IMR-90 (cell line): ENCODE measurements at regions not wholly inside any gene's neighbourhood (a gene's known extent, or its start where the extent isn't known, plus 50 kb on each side); places are given as distances from the start of the nearest gene placed in this dataset.

ENCODE experiments used
- BHLHE40 ChIP-seq: fragments of 150-350 bp; IDR thresholded peaks from 2 replicates; pipeline ENCODE4 v1.6.1; 2016; ENCODE audit warnings: mild to moderate bottlenecking, low read depth, low read length
- CEBPB ChIP-seq: IDR thresholded peaks from 2 replicates; pipeline ENCODE4 v1.6.1; 2012; ENCODE audit warnings: low read depth, low read length, improper control_type of control experiment
- CHD1 ChIP-seq: IDR thresholded peaks from 2 replicates; pipeline ENCODE4 v1.6.1; 2012; ENCODE audit warnings: low read depth, low read length, improper control_type of control experiment
- CTCF ChIP-seq: conservative IDR thresholded peaks from 2 replicates; pipeline ENCODE4 v1.5.1; 2012; ENCODE audit warnings: mild to moderate bottlenecking, low read depth, low read length, improper control_type of control experiment
- ELK1 ChIP-seq: fragments of 150-350 bp; IDR thresholded peaks from 2 replicates; pipeline ENCODE4 v1.6.1; 2016; ENCODE audit warnings: low read depth, mild to moderate bottlenecking, low read length, moderate library complexity, borderline replicate concordance
- MAFK ChIP-seq: IDR thresholded peaks from 2 replicates; pipeline ENCODE4 v1.6.1; 2012; ENCODE audit warnings: low read depth, low read length, improper control_type of control experiment
- MXI1 ChIP-seq: IDR thresholded peaks from 2 replicates; pipeline ENCODE4 v1.6.1; 2012; ENCODE audit warnings: low read depth, mild to moderate bottlenecking, low read length, moderate library complexity, borderline replicate concordance
- NFE2L2 ChIP-seq: fragments of 150-350 bp; IDR thresholded peaks from 2 replicates; pipeline ENCODE4 v1.6.1; 2016; ENCODE audit warnings: low read depth, mild to moderate bottlenecking, low read length
- POLR2A ChIP-seq: IDR thresholded peaks from 2 replicates; pipeline ENCODE4 v1.6.1; 2012; ENCODE audit warnings: mild to moderate bottlenecking, low read depth, low read length
- RAD21 ChIP-seq: IDR thresholded peaks from 2 replicates; pipeline ENCODE4 v1.6.1; 2012; ENCODE audit warnings: low read length, improper control_type of control experiment
- RCOR1 ChIP-seq: IDR thresholded peaks from 2 replicates; pipeline ENCODE4 v1.6.1; 2012; ENCODE audit warnings: mild to moderate bottlenecking, low read length, improper control_type of control experiment; ENCODE audit not compliant: insufficient replicate concordance
- RFX5 ChIP-seq: IDR thresholded peaks from 2 replicates; pipeline ENCODE4 v1.8.0; 2012; ENCODE audit warnings: low read depth, mild to moderate bottlenecking, low read length, moderate library complexity
- SMC3 ChIP-seq: fragments of 150-350 bp; IDR thresholded peaks from 2 replicates; pipeline ENCODE4 v1.6.1; 2016; ENCODE audit warnings: low read depth, mild to moderate bottlenecking, antibody characterized with exemption, low read length, moderate library complexity
- USF2 ChIP-seq: fragments of 150-350 bp; IDR thresholded peaks from 2 replicates; pipeline ENCODE4 v1.6.1; 2017; ENCODE audit warnings: mild to moderate bottlenecking, antibody characterized with exemption, low read length, low read depth

GRCh38 chr4:19285146-19285545 is 966.6 kb upstream of the SLIT2 start:
- TF ChIP-seq ELK1 = no peak
- no peak for TF ChIP-seq CTCF
- TF ChIP-seq POLR2A = no peak
- no peak for TF ChIP-seq RAD21
- TF ChIP-seq MXI1 = no peak
- no peak for TF ChIP-seq SMC3
- TF ChIP-seq RFX5 = no peak
- TF ChIP-seq USF2 = no peak
- TF ChIP-seq BHLHE40 = no peak
- no peak for TF ChIP-seq MAFK
- no peak for TF ChIP-seq NFE2L2
- no peak for TF ChIP-seq CHD1
- no peak for TF ChIP-seq CEBPB
- no peak for TF ChIP-seq RCOR1
